Hematopoietic multipotent progenitor cell treated with erythropoietin and hydrocortisone succinate and interleukin-3 and kit ligand, for 6 days (in vitro differentiated cells): ENCODE measurements at regions not wholly inside any gene's neighbourhood (a gene's known extent, or its start where the extent isn't known, plus 50 kb on each side); places are given as distances from the start of the nearest gene placed in this dataset.
A peak's percentile ranks its signal among the peaks of the same experiment; 100 is the strongest.
"Not testable (repeated sequence)": the region's sequence is repeated elsewhere in the genome, so short reads cannot be mapped to it uniquely, and the experiment has no call there.

Experiments
- DNase-seq: peaks from one replicate; pipeline ENCODE4 v3.0.0-alpha.2; 2015

DNA sequence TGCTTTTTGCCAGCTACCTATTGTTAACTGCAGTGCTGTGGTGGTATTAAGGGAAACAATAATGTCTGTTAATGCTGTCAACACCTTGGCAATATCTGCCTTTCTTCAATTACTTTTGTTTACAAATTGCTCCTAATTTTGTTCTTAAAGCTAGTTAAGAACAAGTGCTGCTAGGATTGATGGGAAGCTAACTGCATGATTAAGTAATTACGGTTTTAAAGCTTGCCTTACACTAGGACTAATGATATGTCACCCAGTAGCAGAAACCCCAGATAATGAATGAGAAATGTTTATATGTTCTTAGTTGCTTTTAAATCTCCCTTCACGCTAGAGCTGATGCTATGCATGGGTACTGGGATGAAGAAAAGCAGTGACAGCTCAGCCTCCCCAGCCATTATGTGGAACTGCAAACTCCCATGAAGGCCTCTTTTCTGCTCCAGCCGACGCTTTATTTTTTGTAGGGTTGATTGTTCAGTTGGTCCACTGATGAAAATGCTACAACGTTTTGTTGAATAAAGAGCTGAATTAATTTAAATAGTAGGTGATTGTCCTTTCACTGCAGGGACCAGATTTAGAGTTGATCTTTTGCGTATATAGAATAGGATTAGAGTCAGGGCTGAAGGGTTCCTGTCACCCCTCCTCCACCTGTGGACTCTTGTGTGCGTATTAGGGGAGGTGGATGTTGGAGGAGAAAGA is 610.5 kb downstream of the TFAP2B start:
- no peak for DNase-seq

DNA sequence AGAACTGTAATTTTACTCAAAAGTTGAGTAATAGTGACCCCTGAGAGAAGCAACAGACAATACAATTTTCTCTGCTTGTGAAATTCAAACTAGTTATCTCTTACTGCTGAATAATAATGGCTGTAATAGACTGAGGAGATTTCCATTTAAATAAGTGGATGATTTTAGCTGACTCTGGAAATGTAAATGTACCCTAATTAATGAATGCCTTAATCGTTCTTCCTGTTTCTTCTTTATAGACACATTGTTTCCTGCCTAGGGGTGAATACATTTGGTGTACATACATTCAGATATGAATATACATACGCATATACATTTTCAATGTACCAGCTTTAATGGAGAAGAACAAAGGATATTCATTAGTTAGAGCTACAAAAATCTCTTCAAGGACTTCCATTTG is 611.9 kb downstream of the TFAP2B start:
- no peak for DNase-seq

DNA sequence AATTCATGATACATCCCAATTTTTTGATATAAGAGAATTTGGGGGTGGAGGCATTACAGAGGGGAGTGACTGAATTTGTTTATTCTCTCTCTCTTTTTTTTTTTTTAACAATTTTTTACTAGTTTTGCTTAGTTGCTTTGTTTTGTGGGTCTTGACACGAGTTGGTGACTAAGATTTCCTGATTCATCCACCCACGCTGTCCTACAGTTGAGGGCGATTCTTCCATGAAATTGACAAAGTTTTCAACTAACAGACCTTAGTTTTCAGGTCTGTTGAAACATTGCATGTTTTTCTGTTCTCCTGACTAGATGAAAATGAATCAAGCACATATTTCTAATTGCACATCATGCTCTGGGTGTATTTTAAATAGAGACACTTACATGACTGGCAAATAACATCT is 613.8 kb downstream of the TFAP2B start:
- no peak for DNase-seq

DNA sequence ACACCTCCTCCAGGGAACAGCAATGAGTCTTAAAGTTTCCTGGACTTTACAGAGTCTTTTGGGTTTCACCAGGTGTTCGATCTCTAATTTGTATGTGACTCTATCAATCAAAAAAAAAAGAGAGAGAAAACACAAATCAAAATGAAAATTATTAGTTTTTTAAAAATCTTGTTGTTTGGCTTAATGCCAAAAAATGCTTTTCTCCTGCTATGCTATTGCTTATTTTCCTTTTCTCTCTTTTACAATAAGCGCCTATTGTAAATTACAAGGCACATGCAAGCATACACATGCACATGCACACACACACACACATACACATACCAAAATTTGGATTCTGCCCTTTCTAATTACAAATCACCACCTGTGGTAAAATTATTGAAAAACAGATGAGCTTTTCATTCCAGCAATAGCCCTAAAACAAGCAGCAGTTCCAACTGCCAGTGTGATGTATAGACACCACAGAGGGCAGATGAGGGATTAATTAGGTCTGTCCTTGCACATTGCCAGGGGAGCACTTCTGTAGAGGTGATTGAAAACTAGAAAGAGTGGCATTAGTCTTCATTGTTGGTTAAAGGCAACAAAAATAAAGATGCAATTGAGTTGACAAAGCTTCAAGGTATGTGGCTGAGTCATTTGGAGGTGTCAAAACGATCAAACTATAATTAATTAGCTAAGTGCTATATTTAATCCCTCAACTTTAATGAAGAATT is 631.7 kb downstream of the TFAP2B start:
- no peak for DNase-seq

DNA sequence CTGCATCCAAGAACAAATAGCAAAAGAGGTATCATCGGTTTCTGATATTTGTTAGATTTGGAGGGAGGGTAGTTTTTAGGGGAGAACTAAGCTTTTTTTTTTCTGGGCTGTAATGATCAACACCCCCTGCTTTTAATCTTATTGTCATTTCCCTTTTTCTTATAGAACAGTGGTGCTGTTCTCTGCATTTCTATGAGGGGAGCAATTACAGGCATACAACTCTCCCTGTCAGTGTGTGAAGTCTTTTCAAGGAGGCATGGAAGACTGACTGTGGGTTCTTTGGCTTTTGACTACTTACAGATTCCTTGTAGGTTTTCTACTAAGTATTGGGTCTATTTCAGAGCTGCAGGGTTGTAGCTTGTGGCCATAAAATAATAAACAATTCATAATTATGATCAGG is 632.3 kb downstream of the TFAP2B start:
- no peak for DNase-seq

DNA sequence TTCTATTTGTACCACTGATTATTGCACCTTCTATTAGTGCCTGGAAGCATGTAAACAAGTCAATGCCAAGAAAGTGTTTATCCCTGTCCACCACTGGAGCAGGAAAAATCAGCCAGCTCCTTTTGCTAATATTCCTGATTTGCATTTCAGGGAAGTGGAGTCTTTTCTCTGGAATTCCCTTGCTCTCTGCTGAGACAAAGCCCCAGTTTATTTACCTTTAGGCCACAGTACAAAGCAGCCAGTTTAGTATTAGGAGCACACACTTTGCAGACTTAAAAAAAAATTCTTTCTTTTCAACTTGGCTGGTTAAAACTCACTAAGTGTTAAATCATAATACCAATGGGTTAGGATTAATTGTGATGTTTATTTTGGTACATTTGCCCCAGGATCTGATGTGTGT is 631.1 kb downstream of the PKHD1 start:
- no peak for DNase-seq

DNA sequence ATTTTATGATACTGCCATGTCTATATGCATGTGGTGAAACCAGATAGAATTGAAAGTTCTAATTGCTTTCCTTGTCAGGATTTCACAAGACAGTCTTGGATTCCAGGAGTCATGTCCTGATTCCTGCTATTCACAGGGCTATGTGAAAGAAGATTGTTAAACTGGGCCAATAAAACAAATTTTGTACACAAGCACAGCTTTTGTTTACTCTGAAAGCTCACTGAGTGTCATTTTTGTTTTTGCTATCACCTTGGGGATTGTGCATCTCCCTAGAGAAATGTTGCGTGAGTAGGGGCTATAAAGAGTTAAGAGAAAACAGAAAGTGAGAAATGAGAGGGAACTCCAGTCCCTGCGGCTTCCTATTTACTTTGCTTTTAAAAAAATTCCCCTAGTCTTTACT is 627.5 kb downstream of the PKHD1 start:
- DNase-seq = no peak

DNA sequence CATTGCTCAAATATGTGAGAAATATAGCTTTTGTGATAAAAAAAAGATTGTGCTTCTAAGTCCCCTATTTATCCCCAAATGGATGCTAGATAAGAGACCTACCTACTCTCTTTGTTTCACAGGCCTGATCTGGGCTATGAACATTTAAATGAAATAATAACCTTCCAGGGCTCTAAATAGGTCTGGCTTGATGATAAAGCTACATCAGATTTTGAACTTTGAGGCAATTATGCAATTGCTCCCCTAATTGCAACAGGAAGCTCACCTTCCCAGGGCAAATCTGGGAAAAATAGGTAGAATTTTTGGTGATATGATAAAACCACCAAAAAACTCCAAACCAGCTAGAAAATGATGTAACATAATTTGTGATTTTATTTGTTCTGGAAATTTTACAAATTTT is 624.5 kb downstream of the PKHD1 start:
- DNase-seq = no peak

DNA sequence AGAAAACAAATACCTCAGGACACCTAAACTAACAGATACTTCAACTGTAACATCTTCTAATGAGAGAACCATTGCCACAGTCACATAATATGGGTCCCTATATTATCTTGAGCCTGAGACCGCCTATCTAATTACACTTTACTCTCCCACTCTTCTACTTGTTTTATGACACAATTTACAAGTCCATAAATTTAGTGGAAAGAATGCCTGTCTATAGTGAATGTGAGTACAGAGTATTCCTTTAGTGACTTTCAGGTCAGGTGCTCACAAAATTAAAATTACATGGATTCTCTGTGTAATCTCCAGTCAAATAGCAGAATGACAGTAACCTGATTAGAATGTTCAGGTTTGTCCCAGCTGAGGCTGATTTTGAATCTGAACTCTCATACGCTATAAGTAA is 624.1 kb downstream of the PKHD1 start:
- DNase-seq = no peak

DNA sequence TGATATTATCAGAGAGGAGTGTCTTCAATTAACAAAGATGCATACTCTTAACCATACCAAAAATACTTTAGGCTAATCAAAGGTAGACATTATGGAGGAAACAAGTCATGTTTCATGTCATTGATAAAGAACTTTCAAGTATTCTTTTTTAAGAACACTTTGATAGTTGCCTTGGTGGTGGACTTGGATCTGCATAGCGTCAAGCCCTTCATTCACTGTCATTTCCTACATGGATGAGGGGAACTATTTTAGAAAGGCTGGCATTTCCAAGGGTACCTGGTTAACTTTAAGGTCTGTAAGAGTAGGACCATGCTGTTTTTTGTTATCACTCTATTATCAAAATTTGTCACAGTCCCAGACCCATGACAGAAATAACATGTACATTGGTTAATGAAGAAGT is 622.5 kb downstream of the PKHD1 start:
- no peak for DNase-seq

DNA sequence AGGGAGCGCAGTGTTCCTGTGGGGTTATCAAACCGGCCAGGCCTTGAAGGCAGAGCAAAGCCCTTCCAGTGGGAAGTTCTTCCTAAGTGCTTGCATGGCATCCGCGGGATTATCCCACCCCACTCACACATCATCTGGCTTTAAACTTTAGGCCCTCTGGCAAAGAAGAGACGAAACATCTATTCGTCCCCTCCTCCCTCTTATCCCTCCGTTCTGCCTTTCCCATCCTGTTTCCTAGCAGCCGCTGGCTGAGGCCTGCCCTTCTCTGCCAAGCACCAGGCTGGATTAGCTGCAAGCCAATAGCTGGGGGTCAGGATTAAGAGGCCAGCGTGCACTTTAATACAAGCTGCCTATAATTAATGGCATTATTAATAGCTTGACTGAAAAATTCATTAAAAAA is 621.0 kb downstream of the PKHD1 start:
- DNase-seq = no peak

DNA sequence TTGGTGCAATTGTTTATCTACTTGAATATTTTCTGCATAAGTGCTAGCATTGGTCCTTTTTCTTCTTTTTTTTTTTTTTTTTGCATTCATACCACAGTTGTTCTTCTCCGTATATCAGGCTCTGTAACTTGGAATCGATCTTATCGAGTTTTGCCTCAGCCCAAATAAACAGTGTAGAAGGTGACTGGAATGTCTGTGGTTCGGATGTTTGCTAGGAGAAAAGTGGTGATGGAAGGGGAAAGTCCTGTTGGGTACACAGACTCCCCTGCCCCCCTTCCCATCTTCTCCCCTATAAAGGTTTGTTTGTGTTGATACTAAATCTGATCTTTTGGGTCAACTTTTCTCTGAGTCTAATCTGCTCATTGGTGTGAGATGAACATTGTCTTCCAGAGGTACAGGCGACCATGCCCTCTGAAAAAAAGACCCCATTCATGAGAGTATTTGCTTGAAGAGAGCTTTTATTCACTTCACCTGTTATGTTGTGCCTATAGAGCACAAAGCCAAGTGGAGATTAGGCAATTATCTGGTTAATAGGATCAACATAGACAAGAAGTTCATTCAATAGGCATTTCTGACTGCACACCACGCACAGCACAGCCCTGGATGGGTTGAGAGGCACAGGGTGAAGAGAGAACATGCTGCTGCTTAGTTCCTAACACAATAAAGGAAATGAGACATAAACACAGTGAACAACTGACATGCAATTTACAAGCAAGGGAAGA is 620.0 kb downstream of the PKHD1 start:
- DNase-seq = no peak

DNA sequence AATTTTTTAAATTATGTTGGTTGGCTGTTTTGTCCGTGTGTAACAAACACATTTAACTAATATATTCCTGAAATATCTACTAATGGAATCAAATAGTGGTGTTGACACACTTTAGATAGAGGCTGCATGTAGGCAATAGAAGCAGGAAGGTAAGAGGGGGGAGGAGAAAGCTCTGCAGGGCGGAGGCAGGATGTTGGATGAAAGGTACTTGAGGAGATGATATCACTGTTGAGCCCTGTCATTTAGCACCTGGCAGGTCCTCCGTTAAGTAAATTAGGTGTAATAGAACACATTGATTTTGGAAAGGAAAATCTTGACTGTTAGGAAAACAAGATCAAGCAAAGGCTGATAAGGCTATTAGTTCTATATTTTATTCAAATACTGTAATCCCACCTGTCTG is 618.7 kb downstream of the PKHD1 start:
- DNase-seq = no peak

DNA sequence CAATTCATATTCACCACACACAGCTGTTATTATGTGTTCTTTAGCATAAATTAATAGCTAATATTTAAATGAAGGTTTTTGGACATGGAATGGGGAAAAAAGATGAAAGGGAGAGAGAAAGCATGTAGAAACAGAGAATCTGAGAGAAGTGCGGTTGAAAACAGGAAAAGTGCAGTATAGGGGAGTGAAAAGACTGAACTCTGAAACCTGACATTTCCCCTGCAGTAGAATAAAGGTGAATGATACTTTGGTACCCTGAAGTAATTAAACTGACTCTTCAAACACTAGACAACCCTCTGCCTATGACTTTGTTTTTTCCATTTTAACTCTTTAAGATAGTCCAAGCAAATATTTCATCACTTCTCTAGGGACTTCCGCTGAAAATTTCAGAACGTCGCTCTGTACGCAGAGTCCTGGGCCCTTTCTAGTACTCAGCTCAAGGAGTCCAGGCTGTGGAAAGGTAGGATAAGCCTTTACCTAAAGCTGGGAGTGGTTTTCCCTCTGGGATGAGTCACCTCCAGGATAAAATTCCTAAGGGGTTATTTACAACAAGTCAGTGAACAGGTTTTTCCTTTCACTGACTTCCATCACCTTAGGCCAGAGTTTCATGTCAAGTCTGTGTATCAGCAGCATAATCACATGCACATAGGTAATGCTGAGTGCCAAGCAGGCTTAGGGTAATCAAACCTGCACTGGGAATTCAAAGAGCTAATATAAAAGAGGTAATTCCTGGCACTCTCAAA is 614.5 kb downstream of the PKHD1 start:
- no peak for DNase-seq

DNA sequence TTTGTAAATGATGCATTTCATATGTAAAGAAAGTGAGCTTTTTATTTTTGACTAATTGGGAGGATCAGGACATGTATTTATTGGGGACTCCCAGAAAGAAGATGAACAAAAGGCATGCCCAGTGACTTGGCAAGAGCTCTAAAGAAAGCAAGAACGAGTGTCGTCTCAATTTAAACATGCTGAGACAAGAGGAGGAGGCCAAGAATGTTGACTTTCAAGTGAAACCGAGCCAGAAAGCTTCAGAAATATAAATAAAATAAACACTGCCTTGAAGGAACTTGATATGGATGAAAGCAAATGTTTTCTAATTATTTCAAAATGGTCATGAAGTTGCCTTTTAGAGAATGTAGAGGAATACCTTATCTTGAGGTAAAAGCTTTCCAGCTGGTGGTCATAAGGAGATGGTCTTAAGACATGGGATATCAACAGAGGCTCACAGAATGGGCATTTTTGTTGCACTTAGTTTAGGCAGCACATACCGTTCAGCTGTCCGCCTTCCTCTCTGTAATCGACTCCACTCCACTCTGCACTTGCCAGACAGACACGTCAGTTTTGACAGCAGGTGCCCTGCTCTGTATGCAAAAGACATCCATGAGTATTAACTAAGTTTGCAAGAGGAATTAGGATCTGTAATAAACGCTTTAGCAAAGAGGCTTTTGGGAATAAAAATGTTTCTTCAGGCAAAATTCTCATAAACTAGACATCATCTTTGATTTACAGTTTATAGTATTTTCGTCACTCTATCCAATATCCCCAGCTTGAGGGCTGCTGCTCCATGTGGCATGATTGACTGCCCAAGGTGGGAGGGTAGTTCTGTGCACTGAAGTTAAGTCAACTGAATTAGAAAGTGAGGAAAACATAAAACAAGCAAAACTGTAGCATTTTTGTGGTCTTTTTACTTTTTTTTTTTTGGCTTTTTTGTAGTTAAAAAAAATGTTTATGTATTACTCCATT is 613.1 kb downstream of the PKHD1 start:
- no peak for DNase-seq

DNA sequence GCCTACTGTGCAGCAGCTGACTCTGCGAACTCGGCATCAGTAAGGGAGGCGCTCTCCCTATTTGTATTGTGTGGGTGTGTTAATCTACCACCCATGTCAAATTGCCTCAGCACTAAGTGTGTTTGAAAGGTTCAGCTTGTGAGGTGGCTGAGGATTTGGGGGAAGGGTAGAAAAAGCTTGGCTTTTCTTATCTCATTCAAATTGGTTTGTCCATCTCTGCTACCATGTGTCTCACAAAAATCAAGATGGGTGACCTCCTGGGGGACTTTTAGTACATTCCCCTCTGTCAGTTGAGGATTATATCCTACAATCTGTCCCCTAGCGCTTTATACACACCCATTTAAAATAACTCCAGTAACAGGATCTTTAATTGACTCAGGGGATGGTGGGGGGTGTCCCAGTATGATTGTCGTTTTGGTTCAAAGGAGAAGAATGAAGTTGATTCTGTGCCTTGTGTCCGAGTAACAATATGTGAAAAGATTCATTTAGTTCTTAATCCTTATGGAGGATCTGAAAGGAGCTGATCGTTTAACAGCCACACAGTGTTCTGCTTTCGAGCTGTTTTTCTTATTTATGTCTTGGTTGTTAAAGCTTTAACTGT is 609.6 kb downstream of the PKHD1 start:
- no peak for DNase-seq

DNA sequence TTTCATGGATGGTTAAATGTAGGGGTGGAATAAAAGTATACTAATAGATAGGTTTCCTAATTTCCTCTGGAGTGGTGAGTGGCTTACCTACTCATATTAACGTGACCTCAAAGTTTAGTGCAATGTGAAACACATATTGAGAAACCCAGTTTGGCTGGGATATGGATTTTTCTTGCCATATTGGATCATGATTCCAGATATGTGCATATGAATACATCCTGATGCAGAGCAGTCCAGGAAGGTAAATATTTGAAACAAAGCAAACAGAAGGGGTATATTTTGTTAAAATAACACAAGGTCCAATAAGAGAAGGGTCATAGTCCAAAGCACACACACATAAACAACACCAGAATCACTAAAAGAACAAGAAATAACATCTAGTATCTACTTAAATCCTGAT is 608.1 kb downstream of the PKHD1 start:
- no peak for DNase-seq

DNA sequence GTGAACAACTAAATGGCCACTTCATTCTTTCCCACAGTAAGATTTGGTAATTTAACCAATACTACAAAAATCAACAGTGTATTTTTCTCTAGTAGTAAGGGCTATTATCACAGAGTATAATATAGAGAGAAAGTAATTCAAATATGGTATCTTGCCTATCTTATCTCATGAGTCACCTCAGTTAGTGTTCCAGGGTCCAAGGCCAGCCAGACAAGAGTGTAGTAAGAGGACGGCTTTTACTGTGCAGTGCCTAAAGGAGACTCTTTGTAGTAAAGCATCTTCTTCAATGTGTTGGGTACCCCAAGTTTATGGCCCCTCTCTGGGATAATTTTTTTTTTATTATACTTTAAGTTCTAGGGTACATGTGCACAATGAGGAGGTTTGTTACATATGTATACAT is 607.4 kb downstream of the PKHD1 start:
- DNase-seq = no peak

DNA sequence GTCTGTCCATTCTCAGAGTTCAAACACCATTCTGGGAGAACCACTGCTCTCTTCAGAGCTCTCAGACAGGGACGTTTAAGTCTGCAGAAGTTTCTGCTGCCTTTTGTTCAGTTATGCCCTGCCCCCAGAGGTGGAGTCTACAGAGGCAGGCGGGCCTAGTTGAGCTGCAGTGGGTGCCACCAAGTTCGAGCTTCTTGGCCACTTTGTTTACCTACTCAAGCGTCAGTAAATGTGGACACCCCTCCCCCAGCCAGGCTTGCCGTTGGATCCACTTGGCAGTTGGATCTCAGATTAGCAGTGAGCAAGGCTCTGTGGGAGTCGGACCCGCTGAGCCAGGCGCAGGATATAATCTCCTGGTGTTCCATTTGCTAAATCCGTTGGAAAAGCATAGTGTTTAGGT is 601.5 kb downstream of the PKHD1 start:
- DNase-seq = not testable (repeated sequence)

DNA sequence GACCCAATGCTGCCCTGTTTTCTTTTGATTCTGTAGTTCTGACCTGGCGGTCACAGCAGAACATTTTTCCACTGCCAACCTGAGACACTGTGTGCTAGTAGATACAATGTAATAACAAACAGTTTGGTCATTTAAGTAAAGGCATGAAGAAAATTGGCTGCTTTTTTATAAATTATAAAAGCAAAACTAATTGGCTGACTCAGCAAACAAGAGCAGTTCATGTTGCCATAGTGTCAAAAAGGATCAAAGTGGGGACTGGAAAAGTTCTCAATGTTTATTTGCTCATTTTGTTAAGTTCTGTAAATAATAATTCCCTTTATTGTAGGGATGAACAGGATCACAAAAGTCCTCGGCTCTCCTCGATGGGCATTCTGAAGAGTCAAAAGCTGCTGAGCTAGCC is 599.5 kb downstream of the PKHD1 start:
- DNase-seq = no peak

DNA sequence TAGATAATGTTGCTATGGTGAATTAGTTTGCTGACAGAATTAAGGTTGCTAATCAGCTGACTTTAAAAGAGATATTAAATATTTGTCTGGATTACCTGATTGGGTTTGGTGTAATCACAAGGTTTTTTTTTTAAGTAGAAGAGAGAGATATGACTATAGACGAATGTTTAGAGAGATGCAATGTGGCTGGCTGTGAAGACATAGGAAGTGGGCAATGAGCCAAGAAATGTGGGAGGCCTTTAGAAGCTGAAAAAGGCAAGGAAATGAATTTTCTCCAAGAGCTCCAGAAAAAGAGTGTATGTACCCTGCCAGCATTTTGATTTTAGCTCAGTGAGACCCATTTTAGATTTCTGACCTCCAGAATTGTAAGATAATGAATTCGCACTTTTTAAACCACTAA is 598.3 kb downstream of the PKHD1 start:
- DNase-seq = peak; percentile 17

DNA sequence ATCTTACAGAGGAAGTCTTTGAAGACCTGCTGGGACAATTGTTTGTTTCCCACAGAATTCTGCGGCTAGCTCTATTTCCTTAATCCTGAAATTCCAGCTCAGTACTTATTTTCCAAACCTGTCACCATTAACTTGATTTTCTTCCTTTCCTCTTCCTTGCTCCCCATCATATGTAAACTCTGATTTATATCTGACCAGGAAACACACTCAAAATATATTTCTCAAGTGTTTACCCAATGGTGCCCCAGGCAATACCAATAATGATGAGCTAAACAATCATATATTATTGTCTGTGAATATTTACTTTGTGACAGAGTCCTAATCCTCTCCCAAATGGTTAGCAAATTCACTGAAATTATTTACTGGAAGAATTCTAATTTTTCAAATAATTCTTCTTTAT is 597.3 kb downstream of the PKHD1 start:
- no peak for DNase-seq
